HEK293 (cell line): ENCODE measurements at regions not wholly inside any gene's neighbourhood (a gene's known extent, or its start where the extent isn't known, plus 50 kb on each side); places are given as distances from the start of the nearest gene placed in this dataset.

Source experiments
- HOXD13 ChIP-seq: sonication (generic); formaldehyde crosslinking; IDR thresholded peaks from 2 replicates; pipeline ENCODE4 v1.8.0; 2022; ENCODE audit warnings: missing genetic modification reagents, borderline replicate concordance
- TCF7L2 ChIP-seq: IDR thresholded peaks from 2 replicates; pipeline ENCODE4 v1.6.1; 2011; ENCODE audit warnings: low read depth, mild to moderate bottlenecking, inconsistent platforms, low read length, moderate library complexity, borderline replicate concordance
- YY2 ChIP-seq: fragments of 450-650 bp; formaldehyde crosslinking; IDR thresholded peaks from 2 replicates; pipeline ENCODE4 v1.5.1; 2016; ENCODE audit warnings: missing biosample characterization, missing genetic modification characterization
- ZNF274 ChIP-seq, 2 experiments: fragments of 200-500 bp in 1 of 2; fragments of 450-650 bp in 1 of 2; sonication (Bioruptor generic) in 1 of 2; formaldehyde crosslinking in 1 of 2; IDR thresholded peaks; 2 replicates each; pipeline versions ENCODE4 v1.5.1 to v1.6.1; 2014 to 2016; ENCODE audit warnings: borderline replicate concordance in 1 of 2, inconsistent platforms in 1 of 2, low read length in 1 of 2, missing biosample characterization in 1 of 2, missing genetic modification characterization in 1 of 2
- ZNF560 ChIP-seq: fragments of 450-650 bp; formaldehyde crosslinking; IDR thresholded peaks from 2 replicates; pipeline ENCODE4 v1.5.1; 2017; ENCODE audit warnings: missing biosample characterization, missing genetic modification characterization, borderline replicate concordance
- TF ChIP-seq, protein P1 (sequence below): fragments of 450-650 bp; formaldehyde crosslinking; IDR thresholded peaks from 2 replicates; pipeline ENCODE4 v1.5.1; 2016; ENCODE audit warnings: missing biosample characterization, missing genetic modification characterization
- TF ChIP-seq, protein P2 (sequence below): fragments of 450-650 bp; formaldehyde crosslinking; IDR thresholded peaks from 2 replicates; pipeline ENCODE4 v1.5.1; 2016; ENCODE audit warnings: missing biosample characterization, missing genetic modification characterization
- TF ChIP-seq, protein P3 (sequence below): fragments of 450-650 bp; formaldehyde crosslinking; IDR thresholded peaks from 2 replicates; pipeline ENCODE4 v1.5.1; 2016; ENCODE audit warnings: missing biosample characterization, missing genetic modification characterization
- TF ChIP-seq, protein P4 (sequence below): fragments of 450-650 bp; formaldehyde crosslinking; IDR thresholded peaks from 2 replicates; pipeline ENCODE4 v1.5.1; 2016; ENCODE audit warnings: missing biosample characterization, missing genetic modification characterization

DNA sequence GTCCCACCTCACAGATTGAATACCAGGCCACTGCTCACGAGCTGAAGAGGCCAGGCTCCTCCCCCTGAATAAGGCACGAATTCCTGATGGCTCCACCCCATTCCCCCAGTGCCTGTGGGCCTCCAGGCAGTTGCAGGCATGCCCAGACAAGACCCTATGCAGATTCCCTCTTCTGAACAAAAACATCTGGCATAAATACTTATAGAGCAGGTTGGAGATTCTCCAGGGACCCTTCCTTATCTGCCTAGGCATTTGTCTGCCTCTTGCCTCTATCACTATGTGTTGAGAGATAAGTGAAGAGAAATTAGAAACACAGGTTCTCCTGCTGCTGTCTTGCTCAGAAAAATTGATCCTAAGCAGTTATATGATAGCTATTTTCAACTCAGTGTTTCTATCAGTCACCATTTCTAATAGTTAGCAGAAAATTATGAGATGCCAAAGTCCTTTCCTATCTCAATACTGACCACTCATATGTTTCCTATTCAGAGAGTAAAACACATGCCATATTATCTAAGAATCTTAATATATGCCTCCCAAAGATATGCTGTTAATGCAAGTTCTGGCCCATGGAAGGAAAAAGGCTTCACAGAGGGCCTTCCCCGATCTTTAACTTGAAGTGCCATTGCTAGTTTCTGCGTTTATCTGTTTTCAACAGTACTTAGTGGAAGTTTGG, 364.0 kb downstream of the KCTD12 start:
- TF ChIP-seq ZNF274 (IDR thresholded peaks at IDR 0.05; ENCODE audit: low read length) (no peak), ZNF274 (tag by site-specific recombination; IDR thresholded peaks at IDR 0.05; ENCODE audit: borderline replicate concordance) (no peak), HOXD13 (no peak), YY2 (tag by site-specific recombination) (no peak), ZNF560 (tag by site-specific recombination) (no peak), TCF7L2 (no peak)
- TF ChIP-seq, protein P1, sequence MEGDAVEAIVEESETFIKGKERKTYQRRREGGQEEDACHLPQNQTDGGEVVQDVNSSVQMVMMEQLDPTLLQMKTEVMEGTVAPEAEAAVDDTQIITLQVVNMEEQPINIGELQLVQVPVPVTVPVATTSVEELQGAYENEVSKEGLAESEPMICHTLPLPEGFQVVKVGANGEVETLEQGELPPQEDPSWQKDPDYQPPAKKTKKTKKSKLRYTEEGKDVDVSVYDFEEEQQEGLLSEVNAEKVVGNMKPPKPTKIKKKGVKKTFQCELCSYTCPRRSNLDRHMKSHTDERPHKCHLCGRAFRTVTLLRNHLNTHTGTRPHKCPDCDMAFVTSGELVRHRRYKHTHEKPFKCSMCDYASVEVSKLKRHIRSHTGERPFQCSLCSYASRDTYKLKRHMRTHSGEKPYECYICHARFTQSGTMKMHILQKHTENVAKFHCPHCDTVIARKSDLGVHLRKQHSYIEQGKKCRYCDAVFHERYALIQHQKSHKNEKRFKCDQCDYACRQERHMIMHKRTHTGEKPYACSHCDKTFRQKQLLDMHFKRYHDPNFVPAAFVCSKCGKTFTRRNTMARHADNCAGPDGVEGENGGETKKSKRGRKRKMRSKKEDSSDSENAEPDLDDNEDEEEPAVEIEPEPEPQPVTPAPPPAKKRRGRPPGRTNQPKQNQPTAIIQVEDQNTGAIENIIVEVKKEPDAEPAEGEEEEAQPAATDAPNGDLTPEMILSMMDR: no peak
- TF ChIP-seq, protein P2, sequence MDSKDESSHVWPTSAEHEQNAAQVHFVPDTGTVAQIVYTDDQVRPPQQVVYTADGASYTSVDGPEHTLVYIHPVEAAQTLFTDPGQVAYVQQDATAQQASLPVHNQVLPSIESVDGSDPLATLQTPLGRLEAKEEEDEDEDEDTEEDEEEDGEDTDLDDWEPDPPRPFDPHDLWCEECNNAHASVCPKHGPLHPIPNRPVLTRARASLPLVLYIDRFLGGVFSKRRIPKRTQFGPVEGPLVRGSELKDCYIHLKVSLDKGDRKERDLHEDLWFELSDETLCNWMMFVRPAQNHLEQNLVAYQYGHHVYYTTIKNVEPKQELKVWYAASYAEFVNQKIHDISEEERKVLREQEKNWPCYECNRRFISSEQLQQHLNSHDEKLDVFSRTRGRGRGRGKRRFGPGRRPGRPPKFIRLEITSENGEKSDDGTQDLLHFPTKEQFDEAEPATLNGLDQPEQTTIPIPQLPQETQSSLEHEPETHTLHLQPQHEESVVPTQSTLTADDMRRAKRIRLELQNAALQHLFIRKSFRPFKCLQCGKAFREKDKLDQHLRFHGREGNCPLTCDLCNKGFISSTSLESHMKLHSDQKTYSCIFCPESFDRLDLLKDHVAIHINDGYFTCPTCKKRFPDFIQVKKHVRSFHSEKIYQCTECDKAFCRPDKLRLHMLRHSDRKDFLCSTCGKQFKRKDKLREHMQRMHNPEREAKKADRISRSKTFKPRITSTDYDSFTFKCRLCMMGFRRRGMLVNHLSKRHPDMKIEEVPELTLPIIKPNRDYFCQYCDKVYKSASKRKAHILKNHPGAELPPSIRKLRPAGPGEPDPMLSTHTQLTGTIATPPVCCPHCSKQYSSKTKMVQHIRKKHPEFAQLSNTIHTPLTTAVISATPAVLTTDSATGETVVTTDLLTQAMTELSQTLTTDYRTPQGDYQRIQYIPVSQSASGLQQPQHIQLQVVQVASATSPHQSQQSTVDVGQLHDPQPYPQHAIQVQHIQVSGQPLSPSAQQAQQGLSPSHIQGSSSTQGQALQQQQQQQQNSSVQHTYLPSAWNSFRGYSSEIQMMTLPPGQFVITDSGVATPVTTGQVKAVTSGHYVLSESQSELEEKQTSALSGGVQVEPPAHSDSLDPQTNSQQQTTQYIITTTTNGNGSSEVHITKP (tag by site-specific recombination): no peak
- TF ChIP-seq, protein P3, sequence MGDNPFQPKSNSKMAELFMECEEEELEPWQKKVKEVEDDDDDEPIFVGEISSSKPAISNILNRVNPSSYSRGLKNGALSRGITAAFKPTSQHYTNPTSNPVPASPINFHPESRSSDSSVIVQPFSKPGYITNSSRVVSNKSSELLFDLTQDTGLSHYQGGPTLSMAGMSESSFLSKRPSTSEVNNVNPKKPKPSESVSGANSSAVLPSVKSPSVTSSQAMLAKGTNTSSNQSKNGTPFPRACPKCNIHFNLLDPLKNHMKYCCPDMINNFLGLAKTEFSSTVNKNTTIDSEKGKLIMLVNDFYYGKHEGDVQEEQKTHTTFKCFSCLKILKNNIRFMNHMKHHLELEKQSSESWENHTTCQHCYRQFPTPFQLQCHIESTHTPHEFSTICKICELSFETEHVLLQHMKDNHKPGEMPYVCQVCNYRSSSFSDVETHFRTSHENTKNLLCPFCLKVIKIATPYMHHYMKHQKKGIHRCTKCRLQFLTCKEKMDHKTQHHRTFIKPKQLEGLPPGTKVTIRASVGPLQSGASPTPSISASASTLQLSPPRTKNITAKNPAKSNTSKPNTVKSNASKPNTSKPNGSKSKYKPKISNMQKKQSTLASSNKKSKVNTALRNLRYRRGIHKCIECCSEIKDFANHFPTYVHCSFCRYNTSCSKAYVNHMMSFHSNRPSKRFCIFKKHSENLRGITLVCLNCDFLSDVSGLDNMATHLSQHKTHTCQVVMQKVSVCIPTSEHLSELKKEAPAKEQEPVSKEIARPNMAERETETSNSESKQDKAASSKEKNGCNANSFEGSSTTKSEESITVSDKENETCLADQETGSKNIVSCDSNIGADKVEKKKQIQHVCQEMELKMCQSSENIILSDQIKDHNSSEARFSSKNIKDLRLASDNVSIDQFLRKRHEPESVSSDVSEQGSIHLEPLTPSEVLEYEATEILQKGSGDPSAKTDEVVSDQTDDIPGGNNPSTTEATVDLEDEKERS (tag by site-specific recombination): no peak
- TF ChIP-seq, protein P4, sequence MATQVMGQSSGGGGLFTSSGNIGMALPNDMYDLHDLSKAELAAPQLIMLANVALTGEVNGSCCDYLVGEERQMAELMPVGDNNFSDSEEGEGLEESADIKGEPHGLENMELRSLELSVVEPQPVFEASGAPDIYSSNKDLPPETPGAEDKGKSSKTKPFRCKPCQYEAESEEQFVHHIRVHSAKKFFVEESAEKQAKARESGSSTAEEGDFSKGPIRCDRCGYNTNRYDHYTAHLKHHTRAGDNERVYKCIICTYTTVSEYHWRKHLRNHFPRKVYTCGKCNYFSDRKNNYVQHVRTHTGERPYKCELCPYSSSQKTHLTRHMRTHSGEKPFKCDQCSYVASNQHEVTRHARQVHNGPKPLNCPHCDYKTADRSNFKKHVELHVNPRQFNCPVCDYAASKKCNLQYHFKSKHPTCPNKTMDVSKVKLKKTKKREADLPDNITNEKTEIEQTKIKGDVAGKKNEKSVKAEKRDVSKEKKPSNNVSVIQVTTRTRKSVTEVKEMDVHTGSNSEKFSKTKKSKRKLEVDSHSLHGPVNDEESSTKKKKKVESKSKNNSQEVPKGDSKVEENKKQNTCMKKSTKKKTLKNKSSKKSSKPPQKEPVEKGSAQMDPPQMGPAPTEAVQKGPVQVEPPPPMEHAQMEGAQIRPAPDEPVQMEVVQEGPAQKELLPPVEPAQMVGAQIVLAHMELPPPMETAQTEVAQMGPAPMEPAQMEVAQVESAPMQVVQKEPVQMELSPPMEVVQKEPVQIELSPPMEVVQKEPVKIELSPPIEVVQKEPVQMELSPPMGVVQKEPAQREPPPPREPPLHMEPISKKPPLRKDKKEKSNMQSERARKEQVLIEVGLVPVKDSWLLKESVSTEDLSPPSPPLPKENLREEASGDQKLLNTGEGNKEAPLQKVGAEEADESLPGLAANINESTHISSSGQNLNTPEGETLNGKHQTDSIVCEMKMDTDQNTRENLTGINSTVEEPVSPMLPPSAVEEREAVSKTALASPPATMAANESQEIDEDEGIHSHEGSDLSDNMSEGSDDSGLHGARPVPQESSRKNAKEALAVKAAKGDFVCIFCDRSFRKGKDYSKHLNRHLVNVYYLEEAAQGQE: no peak
